ENCODE measurements at regions not wholly inside any gene's neighbourhood (a gene's known extent, or its start where the extent isn't known, plus 50 kb on each side); places are given as distances from the start of the nearest gene placed in this dataset.

DNA sequence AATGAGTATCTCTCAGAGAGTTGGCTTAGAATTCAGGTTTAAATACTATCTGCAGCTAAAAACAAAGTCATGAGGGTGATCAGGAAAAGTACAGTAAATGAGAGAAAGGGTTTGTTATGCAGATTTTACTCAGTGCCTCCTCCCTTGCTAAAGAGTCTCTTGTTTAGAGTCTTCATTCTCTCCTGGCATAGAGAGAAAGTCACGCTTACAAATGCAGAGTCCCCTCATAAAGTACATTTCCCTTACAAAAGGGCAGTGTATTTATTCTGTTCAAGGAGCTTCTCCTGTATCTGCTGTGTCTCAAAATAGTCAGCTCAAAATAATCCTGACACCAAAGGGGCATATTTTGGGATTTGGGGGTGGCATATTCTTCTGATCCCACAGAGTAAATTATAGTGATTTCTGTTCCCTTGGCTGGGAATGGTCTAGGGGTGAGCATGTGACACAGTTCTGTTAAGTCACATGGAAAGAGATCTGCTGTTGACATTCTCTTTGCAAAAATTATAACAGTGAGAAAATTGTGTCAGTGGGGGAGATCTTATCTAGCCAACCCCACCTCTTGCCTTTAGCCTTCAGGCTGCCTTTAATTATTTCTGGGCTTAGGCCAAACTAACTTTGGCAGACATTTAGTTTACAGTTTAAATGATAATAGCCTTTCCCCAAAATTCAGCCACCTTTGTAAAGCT lies 102.9 kb downstream of the MTNR1B start:
- Histone ChIP-seq H3K4me3 (no peak overlapping the region), H3K27ac (no peak overlapping the region), H3K9me3 (no peaks in the 10 kb centered on the region), H3K27me3 (no peaks in the 10 kb centered on the region), H3K4me1 (no peaks in the 10 kb centered on the region), H3K36me3 (no peaks in the 10 kb centered on the region)
- DNase-seq (no peak), ATAC-seq (no peak)
- no peak for TF ChIP-seq POLR2A (IDR thresholded peaks at IDR 0.05)
- TF ChIP-seq, protein P1, sequence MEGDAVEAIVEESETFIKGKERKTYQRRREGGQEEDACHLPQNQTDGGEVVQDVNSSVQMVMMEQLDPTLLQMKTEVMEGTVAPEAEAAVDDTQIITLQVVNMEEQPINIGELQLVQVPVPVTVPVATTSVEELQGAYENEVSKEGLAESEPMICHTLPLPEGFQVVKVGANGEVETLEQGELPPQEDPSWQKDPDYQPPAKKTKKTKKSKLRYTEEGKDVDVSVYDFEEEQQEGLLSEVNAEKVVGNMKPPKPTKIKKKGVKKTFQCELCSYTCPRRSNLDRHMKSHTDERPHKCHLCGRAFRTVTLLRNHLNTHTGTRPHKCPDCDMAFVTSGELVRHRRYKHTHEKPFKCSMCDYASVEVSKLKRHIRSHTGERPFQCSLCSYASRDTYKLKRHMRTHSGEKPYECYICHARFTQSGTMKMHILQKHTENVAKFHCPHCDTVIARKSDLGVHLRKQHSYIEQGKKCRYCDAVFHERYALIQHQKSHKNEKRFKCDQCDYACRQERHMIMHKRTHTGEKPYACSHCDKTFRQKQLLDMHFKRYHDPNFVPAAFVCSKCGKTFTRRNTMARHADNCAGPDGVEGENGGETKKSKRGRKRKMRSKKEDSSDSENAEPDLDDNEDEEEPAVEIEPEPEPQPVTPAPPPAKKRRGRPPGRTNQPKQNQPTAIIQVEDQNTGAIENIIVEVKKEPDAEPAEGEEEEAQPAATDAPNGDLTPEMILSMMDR (IDR thresholded peaks at IDR 0.05): no peak
- 67% methylated on average over 1 of the region's 1 CpG for WGBS (ENCODE audit: insufficient coverage, low coverage, low lambda C conversion rate, missing lambda C conversion rate)
- intact Hi-C loops (cut with DNase I): no loop called here

DNA sequence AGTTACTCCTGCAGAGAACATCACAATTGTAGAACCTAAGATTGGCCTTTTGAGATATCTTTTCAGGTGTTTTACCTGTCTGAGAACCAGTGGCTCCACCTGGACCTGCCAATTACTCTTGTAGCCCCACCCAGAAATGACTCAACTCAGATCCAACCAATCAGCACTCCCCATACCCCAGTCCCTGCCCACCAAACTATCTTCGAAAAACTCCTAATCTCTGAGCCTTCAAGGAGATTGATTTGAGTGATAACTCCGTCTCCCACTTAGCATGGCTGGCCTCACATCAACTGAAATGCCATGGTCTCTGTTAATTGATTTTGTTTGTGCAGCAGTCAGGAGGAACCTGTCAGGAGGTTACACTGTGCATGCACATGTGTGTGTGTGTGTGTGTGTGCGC lies 103.6 kb downstream of the MTNR1B start:
- WGBS (ENCODE audit: insufficient coverage, low coverage, low lambda C conversion rate, missing lambda C conversion rate): 59% methylated on average over 2 of the region's 3 CpGs
- no peak for DNase-seq
- intact Hi-C loops (cut with DNase I): no loop called here
- Histone ChIP-seq H3K9me3 (no peaks in the 10 kb centered on the region), H3K4me3 (no peak overlapping the region), H3K27ac (no peak overlapping the region), H3K27me3 (no peaks in the 10 kb centered on the region), H3K36me3 (no peaks in the 10 kb centered on the region), H3K4me1 (no peaks in the 10 kb centered on the region)
- TF ChIP-seq, protein P1 (IDR thresholded peaks at IDR 0.05): no peak
- TF ChIP-seq POLR2A (IDR thresholded peaks at IDR 0.05): no peak
- ATAC-seq: no peak

DNA sequence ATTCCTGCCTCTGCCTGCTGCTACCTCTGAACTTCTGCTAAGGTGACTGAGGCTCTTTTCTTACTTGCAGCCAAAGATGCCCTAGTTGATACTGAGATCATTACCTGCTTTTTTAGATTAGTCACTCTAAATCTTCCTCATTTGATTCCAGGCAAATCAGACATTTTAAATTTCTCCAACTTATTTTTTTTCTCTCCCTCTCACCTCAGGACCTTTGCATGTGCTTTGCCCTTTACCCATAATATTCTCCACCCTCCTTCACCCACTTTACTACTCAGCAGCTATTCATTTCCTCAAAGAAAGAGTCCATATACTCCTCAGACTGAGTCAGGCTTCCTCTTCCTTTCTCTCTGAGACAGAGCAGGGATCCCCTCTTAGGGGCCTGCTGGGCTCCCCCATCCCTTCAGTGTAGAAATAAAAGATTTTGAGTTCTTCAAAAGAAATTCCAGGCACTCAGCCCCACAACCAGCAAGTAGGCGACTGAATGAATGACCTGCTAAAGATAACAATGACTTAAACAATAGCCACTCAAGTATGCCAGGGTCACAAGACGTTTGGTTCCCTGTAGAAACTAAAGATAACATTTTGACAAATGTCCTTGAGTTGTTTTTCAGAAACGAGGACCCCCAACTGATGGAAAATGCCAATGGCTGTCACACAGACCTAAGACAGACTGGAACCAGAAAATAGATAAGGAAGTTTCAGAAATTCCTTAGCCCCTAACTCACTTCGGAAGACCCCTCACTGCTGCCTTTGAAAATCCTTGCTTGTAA lies 104.2 kb downstream of the MTNR1B start:
- TF ChIP-seq, protein P1 (IDR thresholded peaks at IDR 0.05): no peak
- TF ChIP-seq POLR2A (IDR thresholded peaks at IDR 0.05): no peak
- H3K36me3 ChIP-seq: no peaks in the 10 kb centered on the region
- intact Hi-C loops (cut with DNase I): no loop called here
- no peak overlapping the region for H3K27ac ChIP-seq
- H3K27me3 ChIP-seq: no peaks in the 10 kb centered on the region
- ATAC-seq (no peak), DNase-seq (no peak)
- 39% methylated on average over 4 of the region's 4 CpGs for WGBS (ENCODE audit: insufficient coverage, low coverage, low lambda C conversion rate, missing lambda C conversion rate)
- H3K4me3 ChIP-seq: no peak overlapping the region
- H3K9me3 ChIP-seq: no peaks in the 10 kb centered on the region
- no peaks in the 10 kb centered on the region for H3K4me1 ChIP-seq

DNA sequence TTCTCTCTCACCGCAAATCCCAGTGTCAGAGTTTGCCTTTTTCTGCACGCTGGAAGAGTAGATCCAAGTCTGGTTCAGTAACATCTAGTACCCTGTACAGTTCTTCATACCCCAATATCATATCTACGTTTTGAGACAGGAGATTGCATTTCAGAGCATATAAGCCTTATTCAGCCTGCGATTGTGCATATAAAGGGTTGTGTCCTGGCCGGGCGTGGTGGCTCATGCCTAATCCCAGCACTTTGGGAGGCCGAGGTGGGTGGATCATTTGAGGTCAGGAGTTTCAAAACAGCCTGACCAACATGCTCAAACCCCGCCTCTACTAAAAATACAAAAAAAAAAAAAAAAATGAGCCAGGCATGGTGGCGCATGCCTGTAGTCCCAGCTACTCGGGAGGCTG lies 104.9 kb downstream of the MTNR1B start:
- intact Hi-C loops (cut with DNase I): no loop called here
- no peaks in the 10 kb centered on the region for H3K36me3 ChIP-seq
- no peak for DNase-seq
- H3K4me1 ChIP-seq: no peaks in the 10 kb centered on the region
- TF ChIP-seq, protein P1 (IDR thresholded peaks at IDR 0.05): no peak
- TF ChIP-seq POLR2A (IDR thresholded peaks at IDR 0.05): no peak
- H3K27ac ChIP-seq: no peak overlapping the region
- no peaks in the 10 kb centered on the region for H3K9me3 ChIP-seq
- no peak overlapping the region for H3K4me3 ChIP-seq
- WGBS (ENCODE audit: insufficient coverage, low coverage, low lambda C conversion rate, missing lambda C conversion rate): 59% methylated on average over 8 of the region's 10 CpGs
- no peaks in the 10 kb centered on the region for H3K27me3 ChIP-seq
- no peak for ATAC-seq
